GM12878 (cell line): ENCODE measurements at regions not wholly inside any gene's neighbourhood (a gene's known extent, or its start where the extent isn't known, plus 50 kb on each side); places are given as distances from the start of the nearest gene placed in this dataset.

ENCODE experiments used
- ATAC-seq: fragments of 200-7000 bp; cut with Tn5 transposase; 3 replicates; pipeline ENCODE4 v1.9.1; 2020; ENCODE audit warnings: mild to moderate bottlenecking, moderate library complexity
- BruUV-seq: library from RNA; stranded (reverse); fragments of 400-500 nt; replicated peaks from 2 replicates; lab custom pipeline; 2021; lab: Mats Ljungman, UMichigan
- CTCF ChIA-PET: fragments of 300-600 bp; sonication (Branson Sonifier 250); formaldehyde crosslinking; extraction: SDS; loops from one replicate; lab custom pipeline; 2021; ENCODE audit warnings: inconsistent platforms; lab: Yijun Ruan, JAX
- POLR2A ChIA-PET: fragments of 350-600 bp; formaldehyde crosslinking; extraction: SDS; loops from one replicate; lab custom pipeline; 2021; ENCODE audit warnings: inconsistent platforms; lab: Charles Lee
- RAD21 ChIA-PET: fragments of 300-600 bp; sonication (Branson Sonifier 250); formaldehyde crosslinking; loops from one replicate; lab custom pipeline; 2023; ENCODE audit warnings: antibody characterized with exemption; ENCODE audit not compliant: unreplicated experiment; lab: Charles Lee
- SMC1A ChIA-PET: fragments of 300-600 bp; sonication (Branson Sonifier 250); formaldehyde crosslinking; loops from one replicate; lab custom pipeline; 2023; ENCODE audit not compliant: unreplicated experiment, uncharacterized antibody; lab: Charles Lee
- DNase-seq: peaks from one replicate; pipeline ENCODE4 v3.0.0-alpha.2; 2011; ENCODE audit warnings: low read depth, low spot score
- FAIRE-seq: peaks from 3 replicates; lab custom pipeline; 2011; peaks lifted over from hg19 to GRCh38; lab: Jason Lieb, UNC
- H2AFZ ChIP-seq: 2 replicates; pipeline ENCODE4 v1.6.0; 2011; ENCODE audit warnings: low read depth, low read length, control low read depth; ENCODE audit not compliant: control insufficient read depth
- H3K27ac ChIP-seq: 2 replicates; pipeline ENCODE4 v1.5.1; 2011; ENCODE audit warnings: control low read depth; ENCODE audit not compliant: control insufficient read depth, insufficient read depth
- H3K27me3 ChIP-seq, 2 experiments: replicated peaks in 1 of 2; 2 replicates each; pipeline versions ENCODE4 v1.6.0 to v1.6.1; 2011; ENCODE audit warnings: low read length in 1 of 2; ENCODE audit not compliant: control insufficient read depth in 2 of 2, insufficient read depth in 2 of 2
- H3K36me3 ChIP-seq, 2 experiments: 2 replicates each; pipeline ENCODE4 v1.5.1; 2011; ENCODE audit warnings: low read length in 1 of 2; ENCODE audit not compliant: control insufficient read depth in 2 of 2, insufficient read depth in 2 of 2
- H3K4me1 ChIP-seq: 2 replicates; pipeline ENCODE4 v1.6.1; 2011; ENCODE audit warnings: mild to moderate bottlenecking, low read length, moderate library complexity, mixed read lengths; ENCODE audit not compliant: control insufficient read depth, insufficient read depth
- H3K4me2 ChIP-seq: 2 replicates; pipeline ENCODE4 v1.6.0; 2011; ENCODE audit warnings: control low read depth; ENCODE audit not compliant: control insufficient read depth, insufficient read depth
- H3K4me3 ChIP-seq: fragments of 200-600 bp; sonication (generic); 2 replicates; pipeline ENCODE4 v1.5.1; 2016
- H3K79me2 ChIP-seq: 2 replicates; pipeline ENCODE4 v1.6.0; 2011; ENCODE audit warnings: low read length; ENCODE audit not compliant: control insufficient read depth, insufficient read depth
- H3K9ac ChIP-seq: 2 replicates; pipeline ENCODE4 v1.8.0; 2011; ENCODE audit warnings: low read length, control low read depth, mixed read lengths; ENCODE audit not compliant: control insufficient read depth, insufficient read depth
- H3K9me3 ChIP-seq: replicated peaks from 3 replicates; pipeline ENCODE4 v1.5.1; 2011; ENCODE audit warnings: mild to moderate bottlenecking, low read length; ENCODE audit not compliant: control insufficient read depth, insufficient read depth
- H4K20me1 ChIP-seq: 2 replicates; pipeline ENCODE4 v1.6.0; 2011; ENCODE audit not compliant: control insufficient read depth, insufficient read depth
- SMC3 ChIP-seq: IDR thresholded peaks from 2 replicates; pipeline ENCODE4 v1.6.1; 2011; ENCODE audit warnings: low read length, improper control_type of control experiment, borderline replicate concordance
- SRF ChIP-seq, 2 experiments: IDR thresholded peaks; 2 replicates each; pipeline ENCODE4 v1.6.1; 2011; ENCODE audit warnings: low read depth in 2 of 2, low read length in 2 of 2, mild to moderate bottlenecking in 1 of 2, moderate library complexity in 1 of 2
- WGBS: methylation state at CpG from one replicate; pipeline ENCODE4 v1.1.6; 2016; ENCODE audit warnings: low lambda C conversion rate; ENCODE audit not compliant: insufficient replicate concordance, insufficient coverage; ENCODE audit errors: missing lambda C conversion rate; 5-methylcytosine and 5-hydroxymethylcytosine counted together
- in situ Hi-C: fragments of 300-500 bp; cut with MboI; formaldehyde crosslinking; loops from 9 replicates; pipeline ENCODE4 v1.14.3; 2018; ENCODE audit warnings: mixed read lengths
- intact Hi-C: fragments of 100-400 bp; cut with micrococcal nuclease; formaldehyde crosslinking; loops from one replicate; pipeline ENCODE4 v1.14.2; 2022; ENCODE audit not compliant: unreplicated experiment
- TF ChIP-seq, protein P1 (sequence below): fragments of 450-650 bp; conservative IDR thresholded peaks from 2 replicates; pipeline ENCODE4 v1.6.1; 2017; ENCODE audit warnings: mild to moderate bottlenecking, moderate library complexity
- TF ChIP-seq, protein P2 (sequence below): IDR thresholded peaks from 2 replicates; pipeline ENCODE4 v1.6.1; 2012; ENCODE audit warnings: low read length, inconsistent platforms
- TF ChIP-seq, protein P3 (sequence below): fragments of 150-350 bp; IDR thresholded peaks from 2 replicates; pipeline ENCODE4 v1.6.1; 2016; ENCODE audit warnings: low read depth, low read length
- TF ChIP-seq, protein P4 (sequence below): IDR thresholded peaks from 2 replicates; pipeline ENCODE4 v1.6.1; 2011; ENCODE audit warnings: mild to moderate bottlenecking, low read depth, low read length, moderate library complexity; ENCODE audit not compliant: insufficient replicate concordance

DNA sequence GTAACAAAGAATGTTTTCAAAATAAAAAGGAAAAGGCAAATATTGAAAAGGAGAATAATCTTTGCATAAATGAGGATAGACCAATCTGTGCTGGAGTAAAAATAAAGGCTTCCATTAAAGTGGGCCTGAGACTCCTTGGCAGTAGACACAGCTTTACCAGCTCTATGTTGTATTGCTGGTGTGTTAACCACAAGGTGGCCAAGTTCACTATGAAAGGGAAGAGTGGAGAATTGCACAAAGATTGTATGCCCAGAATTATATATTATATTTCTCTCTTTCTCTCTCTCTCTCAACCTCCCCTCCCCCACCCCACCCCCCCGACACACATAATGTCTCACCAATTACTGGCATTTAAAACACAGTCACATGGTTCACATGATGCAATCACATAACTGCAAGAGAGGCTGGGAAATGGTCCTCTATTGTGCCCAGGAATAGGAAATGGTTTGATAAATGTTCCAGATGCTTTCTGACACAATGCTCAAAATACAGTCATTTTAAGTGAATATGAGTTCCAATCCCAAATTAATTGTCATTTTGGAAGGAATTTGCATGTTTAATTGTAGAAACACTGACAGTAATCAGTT lies 222.6 kb upstream of the SYT1 start (continued):
- TF ChIP-seq, protein P1, sequence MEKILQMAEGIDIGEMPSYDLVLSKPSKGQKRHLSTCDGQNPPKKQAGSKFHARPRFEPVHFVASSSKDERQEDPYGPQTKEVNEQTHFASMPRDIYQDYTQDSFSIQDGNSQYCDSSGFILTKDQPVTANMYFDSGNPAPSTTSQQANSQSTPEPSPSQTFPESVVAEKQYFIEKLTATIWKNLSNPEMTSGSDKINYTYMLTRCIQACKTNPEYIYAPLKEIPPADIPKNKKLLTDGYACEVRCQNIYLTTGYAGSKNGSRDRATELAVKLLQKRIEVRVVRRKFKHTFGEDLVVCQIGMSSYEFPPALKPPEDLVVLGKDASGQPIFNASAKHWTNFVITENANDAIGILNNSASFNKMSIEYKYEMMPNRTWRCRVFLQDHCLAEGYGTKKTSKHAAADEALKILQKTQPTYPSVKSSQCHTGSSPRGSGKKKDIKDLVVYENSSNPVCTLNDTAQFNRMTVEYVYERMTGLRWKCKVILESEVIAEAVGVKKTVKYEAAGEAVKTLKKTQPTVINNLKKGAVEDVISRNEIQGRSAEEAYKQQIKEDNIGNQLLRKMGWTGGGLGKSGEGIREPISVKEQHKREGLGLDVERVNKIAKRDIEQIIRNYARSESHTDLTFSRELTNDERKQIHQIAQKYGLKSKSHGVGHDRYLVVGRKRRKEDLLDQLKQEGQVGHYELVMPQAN, result no peak

DNA sequence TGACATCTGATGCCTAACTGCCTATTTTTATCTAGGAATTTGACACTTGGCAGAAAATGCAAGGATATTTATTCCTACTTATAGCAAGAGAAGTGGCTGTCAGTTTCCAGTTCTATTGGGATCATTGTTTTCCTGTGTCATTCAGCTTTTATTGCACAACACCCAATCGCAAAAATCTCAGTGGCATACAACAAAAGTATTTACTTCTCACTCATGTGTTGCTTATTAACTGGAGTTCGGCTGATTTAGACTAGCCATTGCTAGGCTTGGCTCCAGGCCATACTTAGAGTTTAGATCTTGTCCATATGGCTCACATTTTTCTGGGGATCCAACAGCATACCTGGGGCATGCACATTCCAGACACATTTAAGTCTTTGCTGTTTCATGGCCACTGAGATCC lies 218.6 kb upstream of the SYT1 start:
- Histone ChIP-seq H3K4me2 (no peak overlapping the region), H3K27me3 (no peaks in the 10 kb centered on the region), H3K27ac (no peak overlapping the region)
- 14% methylated on average over 2 of the region's 2 CpGs for WGBS
- RAD21 ChIA-PET, result no interaction called here
- TF ChIP-seq, protein P2, sequence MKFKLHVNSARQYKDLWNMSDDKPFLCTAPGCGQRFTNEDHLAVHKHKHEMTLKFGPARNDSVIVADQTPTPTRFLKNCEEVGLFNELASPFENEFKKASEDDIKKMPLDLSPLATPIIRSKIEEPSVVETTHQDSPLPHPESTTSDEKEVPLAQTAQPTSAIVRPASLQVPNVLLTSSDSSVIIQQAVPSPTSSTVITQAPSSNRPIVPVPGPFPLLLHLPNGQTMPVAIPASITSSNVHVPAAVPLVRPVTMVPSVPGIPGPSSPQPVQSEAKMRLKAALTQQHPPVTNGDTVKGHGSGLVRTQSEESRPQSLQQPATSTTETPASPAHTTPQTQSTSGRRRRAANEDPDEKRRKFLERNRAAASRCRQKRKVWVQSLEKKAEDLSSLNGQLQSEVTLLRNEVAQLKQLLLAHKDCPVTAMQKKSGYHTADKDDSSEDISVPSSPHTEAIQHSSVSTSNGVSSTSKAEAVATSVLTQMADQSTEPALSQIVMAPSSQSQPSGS, result no peak
- TF ChIP-seq SMC3 (no peak), SRF (IDR thresholded peaks at IDR 0.05; ENCODE audit: low read depth in 2 of 2, low read length in 2 of 2) (no peak)
- TF ChIP-seq, protein P3, sequence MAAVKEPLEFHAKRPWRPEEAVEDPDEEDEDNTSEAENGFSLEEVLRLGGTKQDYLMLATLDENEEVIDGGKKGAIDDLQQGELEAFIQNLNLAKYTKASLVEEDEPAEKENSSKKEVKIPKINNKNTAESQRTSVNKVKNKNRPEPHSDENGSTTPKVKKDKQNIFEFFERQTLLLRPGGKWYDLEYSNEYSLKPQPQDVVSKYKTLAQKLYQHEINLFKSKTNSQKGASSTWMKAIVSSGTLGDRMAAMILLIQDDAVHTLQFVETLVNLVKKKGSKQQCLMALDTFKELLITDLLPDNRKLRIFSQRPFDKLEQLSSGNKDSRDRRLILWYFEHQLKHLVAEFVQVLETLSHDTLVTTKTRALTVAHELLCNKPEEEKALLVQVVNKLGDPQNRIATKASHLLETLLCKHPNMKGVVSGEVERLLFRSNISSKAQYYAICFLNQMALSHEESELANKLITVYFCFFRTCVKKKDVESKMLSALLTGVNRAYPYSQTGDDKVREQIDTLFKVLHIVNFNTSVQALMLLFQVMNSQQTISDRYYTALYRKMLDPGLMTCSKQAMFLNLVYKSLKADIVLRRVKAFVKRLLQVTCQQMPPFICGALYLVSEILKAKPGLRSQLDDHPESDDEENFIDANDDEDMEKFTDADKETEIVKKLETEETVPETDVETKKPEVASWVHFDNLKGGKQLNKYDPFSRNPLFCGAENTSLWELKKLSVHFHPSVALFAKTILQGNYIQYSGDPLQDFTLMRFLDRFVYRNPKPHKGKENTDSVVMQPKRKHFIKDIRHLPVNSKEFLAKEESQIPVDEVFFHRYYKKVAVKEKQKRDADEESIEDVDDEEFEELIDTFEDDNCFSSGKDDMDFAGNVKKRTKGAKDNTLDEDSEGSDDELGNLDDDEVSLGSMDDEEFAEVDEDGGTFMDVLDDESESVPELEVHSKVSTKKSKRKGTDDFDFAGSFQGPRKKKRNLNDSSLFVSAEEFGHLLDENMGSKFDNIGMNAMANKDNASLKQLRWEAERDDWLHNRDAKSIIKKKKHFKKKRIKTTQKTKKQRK, result no peak
- TF ChIP-seq, protein P4, sequence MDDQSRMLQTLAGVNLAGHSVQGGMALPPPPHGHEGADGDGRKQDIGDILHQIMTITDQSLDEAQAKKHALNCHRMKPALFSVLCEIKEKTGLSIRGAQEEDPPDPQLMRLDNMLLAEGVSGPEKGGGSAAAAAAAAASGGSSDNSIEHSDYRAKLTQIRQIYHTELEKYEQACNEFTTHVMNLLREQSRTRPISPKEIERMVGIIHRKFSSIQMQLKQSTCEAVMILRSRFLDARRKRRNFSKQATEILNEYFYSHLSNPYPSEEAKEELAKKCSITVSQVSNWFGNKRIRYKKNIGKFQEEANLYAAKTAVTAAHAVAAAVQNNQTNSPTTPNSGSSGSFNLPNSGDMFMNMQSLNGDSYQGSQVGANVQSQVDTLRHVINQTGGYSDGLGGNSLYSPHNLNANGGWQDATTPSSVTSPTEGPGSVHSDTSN, result no peak
- TF ChIP-seq, all 136 proteins: peak for 0
- no peak for ATAC-seq
- H3K36me3 ChIP-seq, result no peaks in the 10 kb centered on the region
- H3K4me1 ChIP-seq, result no peaks in the 10 kb centered on the region
- FAIRE-seq, result no peak
- in situ Hi-C loops, result no loop called here
- CTCF ChIA-PET, result no interaction called here
- intact Hi-C loops, result no loop called here
- no peak overlapping the region for H3K9ac ChIP-seq
- DNase-seq, result no peak
- no TSS peak for BruUV-seq
- POLR2A ChIA-PET, result no interaction called here
- H3K79me2 ChIP-seq, result no peaks in the 10 kb centered on the region
- SMC1A ChIA-PET, result no interaction called here
- no peaks in the 10 kb centered on the region for H3K9me3 ChIP-seq
- H4K20me1 ChIP-seq, result no peaks in the 10 kb centered on the region
- H2AFZ ChIP-seq, result no peak overlapping the region
- H3K4me3 ChIP-seq, result no peak overlapping the region
